Type B pancreatic cell (in vitro differentiated cells): ENCODE measurements at regions not wholly inside any gene's neighbourhood (a gene's known extent, or its start where the extent isn't known, plus 50 kb on each side); places are given as distances from the start of the nearest gene placed in this dataset.

ENCODE experiments used
- DNase-seq: peaks from one replicate; pipeline ENCODE4 v3.0.0; 2021; ENCODE audit warnings: mixed read lengths; ENCODE audit not compliant: unreplicated experiment; ENCODE audit errors: extremely low spot score
- H3K27ac Mint-ChIP-seq: 2 replicates; pipeline ENCODE4 v1.8.0; 2021; ENCODE audit warnings: mild to moderate bottlenecking, mixed read lengths
- H3K27me3 Mint-ChIP-seq: 2 replicates; pipeline ENCODE4 v1.8.0; 2021; ENCODE audit warnings: mixed read lengths
- H3K36me3 Mint-ChIP-seq: 2 replicates; pipeline ENCODE4 v1.8.0; 2021; ENCODE audit warnings: mixed read lengths
- H3K4me1 Mint-ChIP-seq: one replicate; pipeline ENCODE4 v1.8.0; 2021; ENCODE audit warnings: mixed read lengths; ENCODE audit not compliant: unreplicated experiment
- H3K4me3 Mint-ChIP-seq: 2 replicates; pipeline ENCODE4 v1.8.0; 2021; ENCODE audit warnings: mild to moderate bottlenecking, mixed read lengths
- H3K9me3 Mint-ChIP-seq: 2 replicates; pipeline ENCODE4 v1.8.0; 2021; ENCODE audit warnings: mixed read lengths
- CTCF ChIP-seq: fragments of 200-600 bp; sonication (generic); conservative IDR thresholded peaks from 2 replicates; pipeline ENCODE4 v1.5.0; 2021; ENCODE audit warnings: antibody characterized with exemption, mild to moderate bottlenecking

- Mint-ChIP-seq H3K27ac (no peak overlapping the region), H3K4me3 (no peak overlapping the region), H3K9me3 (no peaks in the 10 kb centered on the region), H3K36me3 (no peaks in the 10 kb centered on the region), H3K4me1 (no peaks in the 10 kb centered on the region), H3K27me3 (peaks cover 6% of the 10 kb centered on the region)
- no peak for TF ChIP-seq CTCF
- DNase-seq: no peak
These were observed 52.6 kb downstream of the ERICH4 start for GRCh38 chr19:41495589-41495988.

- H3K27me3 Mint-ChIP-seq: peaks cover 6% of the 10 kb centered on the region
- H3K36me3 Mint-ChIP-seq: no peaks in the 10 kb centered on the region
- no peak for TF ChIP-seq CTCF
- H3K27ac Mint-ChIP-seq: no peak overlapping the region
- no peaks in the 10 kb centered on the region for H3K4me1 Mint-ChIP-seq
- no peak for DNase-seq
- no peak overlapping the region for H3K4me3 Mint-ChIP-seq
- peaks cover 4% of the 10 kb centered on the region for H3K9me3 Mint-ChIP-seq
These were observed 56.9 kb downstream of the ERICH4 start for GRCh38 chr19:41499899-41500298.

GRCh38 chr19:41500443-41500842 is 57.5 kb downstream of the ERICH4 start:
- no peak for DNase-seq
- no peaks in the 10 kb centered on the region for H3K36me3 Mint-ChIP-seq
- no peaks in the 10 kb centered on the region for H3K4me1 Mint-ChIP-seq
- H3K9me3 Mint-ChIP-seq: peaks cover 4% of the 10 kb centered on the region
- H3K27ac Mint-ChIP-seq: no peak overlapping the region
- peaks cover 6% of the 10 kb centered on the region for H3K27me3 Mint-ChIP-seq
- TF ChIP-seq CTCF: no peak
- H3K4me3 Mint-ChIP-seq: no peak overlapping the region

GRCh38 chr19:41501854-41502253 is 58.9 kb downstream of the ERICH4 start:
- Mint-ChIP-seq H3K27me3 (peaks cover 7% of the 10 kb centered on the region), H3K9me3 (peaks cover 4% of the 10 kb centered on the region), H3K4me3 (no peak overlapping the region), H3K36me3 (no peaks in the 10 kb centered on the region), H3K4me1 (no peaks in the 10 kb centered on the region), H3K27ac (no peak overlapping the region)
- TF ChIP-seq CTCF: no peak
- no peak for DNase-seq

GRCh38 chr19:41505105-41505504 is 62.1 kb downstream of the ERICH4 start:
- Mint-ChIP-seq H3K27ac (no peak overlapping the region), H3K27me3 (peaks cover 7% of the 10 kb centered on the region), H3K9me3 (peaks cover 4% of the 10 kb centered on the region), H3K4me1 (no peaks in the 10 kb centered on the region), H3K36me3 (no peaks in the 10 kb centered on the region), H3K4me3 (no peak overlapping the region)
- no peak for TF ChIP-seq CTCF
- no peak for DNase-seq

GRCh38 chr19:41510484-41510883 is 65.5 kb upstream of the CEACAM21 start:
- Mint-ChIP-seq H3K4me3 (no peak overlapping the region), H3K27ac (no peak overlapping the region), H3K4me1 (no peaks in the 10 kb centered on the region), H3K36me3 (no peaks in the 10 kb centered on the region), H3K27me3 (peaks cover 14% of the 10 kb centered on the region), H3K9me3 (no peaks in the 10 kb centered on the region)
- DNase-seq: no peak
- no peak for TF ChIP-seq CTCF
